Uterus (tissue), 2 donors: ENCODE measurements at regions not wholly inside any gene's neighbourhood (a gene's known extent, or its start where the extent isn't known, plus 50 kb on each side); places are given as distances from the start of the nearest gene placed in this dataset.

Source experiments
- POLR2A ChIP-seq, 2 donors: fragments of 450-650 bp; IDR thresholded peaks; one replicate each; pipeline ENCODE4 v1.6.1; 2016; ENCODE audit warnings: antibody characterized with exemption in 2 of 2, mild to moderate bottlenecking in 1 of 2, moderate library complexity in 1 of 2
- TF ChIP-seq, protein P1 (sequence below), 4 experiments: fragments of 200-600 bp in 2 of 4; fragments of 450-650 bp in 2 of 4; sonication (generic) in 2 of 4; IDR thresholded peaks; one replicate each; pipeline ENCODE4 v1.5.1; 2016 to 2019; ENCODE audit warnings: antibody characterized with exemption in 4 of 4, mild to moderate bottlenecking in 2 of 4, moderate library complexity in 1 of 4

GRCh38 chr3:20482350-20482749 lies 296.3 kb upstream of the SGO1 start:
- TF ChIP-seq, protein P1, sequence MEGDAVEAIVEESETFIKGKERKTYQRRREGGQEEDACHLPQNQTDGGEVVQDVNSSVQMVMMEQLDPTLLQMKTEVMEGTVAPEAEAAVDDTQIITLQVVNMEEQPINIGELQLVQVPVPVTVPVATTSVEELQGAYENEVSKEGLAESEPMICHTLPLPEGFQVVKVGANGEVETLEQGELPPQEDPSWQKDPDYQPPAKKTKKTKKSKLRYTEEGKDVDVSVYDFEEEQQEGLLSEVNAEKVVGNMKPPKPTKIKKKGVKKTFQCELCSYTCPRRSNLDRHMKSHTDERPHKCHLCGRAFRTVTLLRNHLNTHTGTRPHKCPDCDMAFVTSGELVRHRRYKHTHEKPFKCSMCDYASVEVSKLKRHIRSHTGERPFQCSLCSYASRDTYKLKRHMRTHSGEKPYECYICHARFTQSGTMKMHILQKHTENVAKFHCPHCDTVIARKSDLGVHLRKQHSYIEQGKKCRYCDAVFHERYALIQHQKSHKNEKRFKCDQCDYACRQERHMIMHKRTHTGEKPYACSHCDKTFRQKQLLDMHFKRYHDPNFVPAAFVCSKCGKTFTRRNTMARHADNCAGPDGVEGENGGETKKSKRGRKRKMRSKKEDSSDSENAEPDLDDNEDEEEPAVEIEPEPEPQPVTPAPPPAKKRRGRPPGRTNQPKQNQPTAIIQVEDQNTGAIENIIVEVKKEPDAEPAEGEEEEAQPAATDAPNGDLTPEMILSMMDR (IDR thresholded peaks at IDR 0.05), result no peak
- no peak for TF ChIP-seq POLR2A (IDR thresholded peaks at IDR 0.05)
